Midbrain (tissue), 1 donor: ENCODE measurements at regions not wholly inside any gene's neighbourhood (a gene's known extent, or its start where the extent isn't known, plus 50 kb on each side); places are given as distances from the start of the nearest gene placed in this dataset.

Source experiments
- DNase-seq: peaks from one replicate; lab custom pipeline; 2025; lab: John Stamatoyannopoulos, UW

DNA sequence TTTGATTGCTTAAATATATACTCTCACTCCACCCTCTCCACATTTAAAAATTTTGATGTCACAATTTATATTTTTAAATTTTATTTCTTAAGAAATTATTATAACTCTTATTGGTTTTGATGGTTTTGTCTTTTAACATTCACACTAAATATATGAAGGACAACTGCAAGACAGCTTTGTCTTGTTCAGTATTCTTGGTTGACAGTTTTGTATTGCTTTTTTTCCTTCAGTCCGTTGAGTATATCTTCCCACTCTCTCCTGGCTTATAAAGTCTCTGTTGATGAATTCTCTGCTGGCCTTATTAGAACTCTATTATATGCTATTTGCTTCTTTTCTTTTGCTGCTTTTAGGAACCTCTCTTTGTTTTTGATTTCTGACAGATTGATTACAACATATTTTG lies 392.2 kb downstream of the C6orf118 start:
- DNase-seq, result no peak

DNA sequence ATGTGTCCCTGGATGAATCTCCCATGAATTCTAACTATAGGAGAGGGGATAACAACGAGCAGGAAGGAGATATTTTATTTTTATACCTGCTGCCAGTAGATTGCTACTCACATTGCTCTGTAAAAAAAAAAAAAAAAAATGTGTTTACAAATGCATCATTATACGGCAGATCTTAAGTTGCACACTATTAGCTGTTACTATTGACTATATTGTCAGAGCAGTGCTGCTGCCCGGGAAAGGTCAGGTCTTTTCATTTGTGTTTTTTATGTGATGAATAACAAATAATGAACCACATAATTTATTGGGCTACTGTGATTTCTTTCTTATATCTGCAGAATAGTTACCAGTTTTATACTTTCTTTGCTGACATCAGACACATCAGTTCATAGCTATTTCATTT lies 393.3 kb downstream of the C6orf118 start:
- no peak for DNase-seq

DNA sequence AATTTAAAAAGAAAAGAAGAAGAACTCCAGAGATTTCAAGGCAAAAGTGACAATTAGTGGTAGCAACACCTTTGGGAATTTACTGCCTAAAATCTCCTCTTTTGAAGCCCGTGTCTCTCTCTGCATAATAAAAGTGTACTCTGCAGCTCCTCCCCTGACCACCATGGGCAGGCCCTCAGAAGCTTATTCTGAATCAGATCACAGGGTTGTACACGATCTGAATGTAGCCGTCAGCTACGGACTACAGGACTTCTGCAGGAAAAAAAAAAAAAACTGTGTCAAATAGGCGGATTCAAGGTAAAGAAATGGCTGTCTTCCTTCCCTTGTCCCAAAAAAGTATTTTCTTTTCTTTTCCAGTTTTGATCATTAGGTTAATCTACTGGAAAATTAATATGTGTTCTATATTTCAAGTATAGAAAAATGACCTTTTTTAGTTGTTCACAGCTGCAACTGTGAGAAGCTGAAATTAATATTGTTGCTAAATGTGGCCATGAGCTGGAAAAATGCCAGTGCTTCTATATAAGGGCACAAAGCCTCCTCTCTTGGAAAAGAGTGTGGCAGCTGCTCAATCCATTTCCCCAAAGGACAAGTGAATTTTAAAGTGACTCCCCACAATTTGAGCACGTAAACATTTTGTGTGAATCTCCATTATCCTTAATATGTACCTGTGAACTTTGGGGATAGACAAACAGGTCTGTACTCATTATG lies 397.4 kb downstream of the C6orf118 start:
- DNase-seq, result no peak

DNA sequence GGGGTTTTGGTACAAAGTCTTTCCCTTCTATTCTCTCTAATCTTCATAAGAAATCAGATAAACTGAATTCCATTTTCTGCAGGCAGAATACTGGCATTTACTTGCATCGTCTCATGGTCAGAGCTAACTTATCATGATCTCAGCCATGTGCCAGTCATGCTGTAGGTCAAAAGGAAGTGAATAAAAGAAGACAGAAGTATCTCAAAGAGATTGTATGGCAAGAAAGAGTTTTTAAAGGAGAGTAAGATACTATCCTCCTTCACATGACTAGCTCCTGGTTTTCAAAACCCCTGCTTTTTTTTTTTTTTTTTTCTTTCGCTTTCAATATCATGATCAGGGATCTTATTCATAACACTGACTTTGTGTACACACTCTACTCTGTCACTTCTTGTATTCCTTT lies 398.3 kb downstream of the C6orf118 start:
- no peak for DNase-seq

DNA sequence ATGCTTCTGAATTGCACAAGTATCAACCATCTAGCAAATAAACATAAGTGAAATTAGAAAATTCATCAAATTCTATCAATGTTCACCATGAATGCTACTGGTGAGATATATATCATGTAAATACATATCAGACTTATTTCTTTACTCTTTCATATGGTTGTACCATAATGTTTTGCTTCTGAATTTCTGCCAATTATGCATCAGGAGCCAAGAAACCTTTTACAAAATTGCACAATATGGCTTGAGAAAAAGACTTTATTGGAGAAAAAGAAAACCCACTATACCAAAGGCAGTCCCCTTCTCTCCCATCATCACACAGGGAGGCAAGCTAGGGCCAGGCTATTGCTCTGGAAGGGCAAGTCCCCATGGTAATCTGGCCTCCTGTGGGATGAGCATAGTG lies 402.6 kb downstream of the C6orf118 start:
- DNase-seq, result no peak

DNA sequence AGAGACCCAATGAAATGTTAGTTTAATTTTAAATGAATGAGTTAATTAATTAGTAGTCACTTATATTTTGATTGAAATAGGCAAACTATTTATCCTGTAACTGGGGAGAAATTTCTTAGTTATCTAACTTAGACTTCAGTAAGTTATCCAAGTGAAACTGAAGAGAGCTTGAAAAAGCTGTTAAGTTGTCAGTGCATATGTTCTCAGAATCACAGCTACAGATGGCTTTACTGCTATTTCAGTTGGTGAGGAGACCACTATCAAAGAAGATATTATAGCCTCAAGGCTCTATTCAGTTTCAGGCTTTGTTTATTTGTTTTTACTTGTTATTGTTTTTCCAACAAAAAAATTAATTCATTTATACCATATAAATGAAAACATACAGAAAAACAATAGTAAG lies 404.1 kb downstream of the C6orf118 start:
- DNase-seq, result no peak

DNA sequence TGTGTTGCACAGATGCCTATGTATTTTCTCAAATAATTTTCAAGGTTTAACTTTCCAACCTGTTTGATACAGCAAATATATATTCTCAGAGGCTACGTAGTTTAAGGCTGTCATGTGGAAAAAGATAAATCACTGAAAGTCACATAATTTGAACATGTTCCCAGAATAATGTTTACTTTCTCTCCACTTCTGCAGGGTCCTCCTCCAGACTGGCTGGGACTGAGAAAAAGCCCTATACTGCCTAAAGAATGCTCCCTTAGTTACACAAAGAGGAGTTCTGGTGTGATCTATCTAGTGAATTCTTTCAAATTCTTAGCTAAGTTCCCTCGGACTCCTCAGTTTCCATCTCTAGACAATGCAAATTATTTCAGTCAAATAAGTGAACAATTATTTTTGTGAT lies 411.0 kb downstream of the C6orf118 start:
- no peak for DNase-seq

DNA sequence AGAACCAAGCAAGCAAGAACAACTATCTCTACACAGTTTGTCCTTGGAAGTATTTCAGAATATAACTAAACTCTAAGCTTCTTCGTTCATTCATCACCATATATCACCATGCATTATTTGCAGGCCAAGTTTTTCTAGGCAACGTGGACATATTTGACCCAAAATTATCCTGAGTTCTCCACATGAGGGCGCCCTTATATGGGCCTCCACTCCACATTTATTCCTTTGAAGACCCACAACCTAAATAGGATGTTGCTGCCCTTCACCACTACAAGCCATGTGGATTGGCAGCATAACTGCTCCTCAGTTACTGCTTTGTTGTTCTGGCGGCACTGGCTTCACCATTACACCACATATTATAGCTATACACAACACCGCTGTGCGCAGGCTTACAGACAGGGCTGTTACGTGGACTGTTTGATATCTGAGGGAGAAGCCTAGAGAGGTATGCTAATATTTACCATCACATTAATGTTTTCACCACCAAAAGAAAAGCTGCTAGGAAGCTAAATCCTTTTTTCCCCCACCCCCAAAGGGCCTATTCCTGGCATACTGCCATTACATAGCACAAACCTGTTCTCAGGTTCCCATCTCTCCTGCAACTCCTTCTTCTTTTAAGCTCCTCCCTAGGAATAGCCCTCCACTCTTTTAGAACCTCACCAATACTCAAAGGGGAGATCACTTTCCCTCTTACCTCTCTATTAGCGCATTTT lies 411.7 kb downstream of the C6orf118 start:
- DNase-seq, result no peak

DNA sequence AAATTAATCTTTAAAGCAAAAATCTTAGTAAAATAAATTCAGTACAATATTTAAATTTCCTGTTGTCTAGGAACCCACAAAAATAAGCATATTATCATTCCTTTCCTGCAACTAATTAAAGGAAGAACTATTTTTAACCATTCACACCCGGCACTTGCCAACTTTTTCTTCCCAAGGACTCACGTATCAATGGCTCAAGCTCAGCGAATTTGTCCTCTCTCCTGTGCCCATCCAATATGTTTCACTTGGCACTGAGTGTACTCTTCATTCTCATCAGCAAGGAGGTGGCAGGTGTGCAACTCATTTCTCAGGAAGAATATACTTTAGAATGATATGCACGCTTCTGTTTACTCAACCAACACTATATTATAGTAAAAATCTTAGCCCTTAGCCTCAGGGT lies 419.4 kb downstream of the C6orf118 start:
- DNase-seq, result no peak

DNA sequence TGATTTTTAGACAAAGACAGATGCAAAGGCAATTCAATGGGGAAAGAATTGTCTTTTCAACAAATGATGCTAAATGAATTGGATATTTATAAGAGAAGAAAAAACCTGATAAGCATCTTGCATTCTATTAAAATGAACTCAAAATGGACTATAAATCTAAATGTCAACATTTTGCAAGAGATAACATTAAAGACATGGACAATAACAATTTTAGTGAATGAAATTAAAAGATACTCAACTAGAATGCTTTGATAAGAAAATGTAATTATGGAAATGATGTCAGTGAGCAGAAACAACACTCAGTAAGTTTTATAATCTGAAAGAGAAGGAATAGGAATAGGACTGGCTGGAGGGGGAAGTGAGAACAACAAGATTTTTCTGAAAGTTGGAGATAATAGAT lies 421.7 kb downstream of the C6orf118 start:
- no peak for DNase-seq

DNA sequence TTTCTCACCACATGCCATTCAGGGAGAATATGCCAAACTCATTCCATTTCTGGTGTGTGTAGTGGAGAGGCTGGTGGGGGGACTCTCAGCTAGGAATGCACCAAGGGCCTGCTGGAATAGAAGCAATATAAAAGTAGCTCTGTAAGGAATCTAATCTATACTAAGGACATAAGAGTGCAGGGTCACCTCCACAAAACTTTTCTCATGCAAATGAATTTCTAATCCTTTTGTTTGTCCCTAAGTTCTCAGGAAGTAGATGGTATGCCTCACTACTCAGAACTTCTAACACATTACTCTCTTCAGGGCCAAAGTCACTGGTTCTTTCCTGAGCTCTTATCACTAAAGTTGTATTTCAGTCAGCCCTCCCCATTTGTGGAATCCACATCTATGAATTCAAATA lies 427.2 kb downstream of the C6orf118 start:
- no peak for DNase-seq

DNA sequence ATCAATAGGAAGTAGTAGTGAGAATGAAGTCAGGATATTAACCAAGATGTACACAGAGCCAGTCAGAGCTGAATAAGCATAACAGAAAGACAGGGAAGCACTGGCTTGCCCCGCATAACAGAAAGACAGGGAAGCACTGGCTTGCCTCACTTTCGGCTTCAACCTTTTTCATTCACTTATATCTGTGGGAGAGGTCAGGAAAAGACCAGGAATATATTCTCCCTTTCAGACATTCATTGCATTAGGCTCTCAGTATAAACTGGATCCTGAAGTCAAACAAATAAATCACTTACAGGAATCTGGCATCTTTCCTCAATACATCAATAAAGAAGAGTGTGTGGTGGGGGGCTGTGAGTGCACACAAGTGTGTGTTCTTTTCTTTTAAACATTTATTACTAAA lies 437.6 kb downstream of the C6orf118 start:
- no peak for DNase-seq

DNA sequence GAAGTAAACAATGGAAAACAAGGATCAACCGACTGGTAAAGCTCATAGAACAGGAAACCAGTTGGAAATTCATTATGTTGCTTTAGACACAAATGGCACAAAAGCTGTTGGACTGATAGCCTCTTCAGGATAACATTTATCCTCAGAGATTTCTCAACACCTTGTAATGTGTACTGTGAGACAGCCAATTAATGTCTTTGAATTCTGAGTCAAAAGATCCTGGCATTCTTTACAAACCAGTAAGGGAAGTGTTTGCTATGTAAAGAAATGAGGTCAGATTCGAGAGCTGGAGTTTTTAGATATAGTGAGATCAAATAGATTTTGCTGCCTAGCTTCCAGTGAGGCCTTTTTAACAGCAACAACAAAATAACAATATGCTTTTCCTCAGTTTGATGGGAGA lies 439.2 kb downstream of the C6orf118 start:
- no peak for DNase-seq

DNA sequence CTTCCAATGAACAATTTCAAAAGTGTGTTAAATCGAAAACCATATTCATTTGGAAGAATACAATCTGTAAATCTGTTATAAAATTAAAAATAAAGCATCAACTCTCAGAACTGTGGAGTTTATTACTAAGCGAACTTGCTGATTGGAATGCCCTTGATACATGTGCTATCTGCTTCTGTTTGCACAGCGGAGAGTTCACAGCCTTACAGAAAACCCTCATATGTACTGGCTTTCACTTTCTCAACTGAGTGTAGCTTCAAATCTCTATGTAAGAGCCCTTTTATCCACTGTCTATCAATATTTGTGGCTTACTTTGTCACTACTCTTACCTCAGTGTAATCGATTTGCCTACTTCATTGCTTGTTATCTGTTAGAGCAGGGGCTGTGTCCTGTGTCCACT lies 447.4 kb downstream of the C6orf118 start:
- no peak for DNase-seq

DNA sequence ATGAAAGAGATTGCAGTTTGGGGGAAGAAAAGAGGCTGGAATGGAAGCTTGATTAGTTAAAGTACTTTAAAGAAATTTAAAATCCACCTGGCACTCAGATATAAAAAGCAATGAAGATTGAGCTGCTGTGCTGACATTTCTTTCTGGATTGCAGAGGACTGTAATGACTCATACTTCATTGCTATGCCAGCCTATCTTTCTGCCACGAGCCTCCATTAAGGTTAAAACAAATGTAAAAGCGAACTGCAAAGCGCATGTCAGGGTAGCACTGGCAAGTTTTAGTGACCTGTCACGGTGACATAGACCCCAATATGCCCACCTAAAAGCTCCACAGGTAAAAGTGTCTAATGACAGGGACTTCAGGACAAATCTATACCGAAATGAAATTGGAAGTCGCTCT lies 449.6 kb downstream of the C6orf118 start:
- DNase-seq, result no peak

DNA sequence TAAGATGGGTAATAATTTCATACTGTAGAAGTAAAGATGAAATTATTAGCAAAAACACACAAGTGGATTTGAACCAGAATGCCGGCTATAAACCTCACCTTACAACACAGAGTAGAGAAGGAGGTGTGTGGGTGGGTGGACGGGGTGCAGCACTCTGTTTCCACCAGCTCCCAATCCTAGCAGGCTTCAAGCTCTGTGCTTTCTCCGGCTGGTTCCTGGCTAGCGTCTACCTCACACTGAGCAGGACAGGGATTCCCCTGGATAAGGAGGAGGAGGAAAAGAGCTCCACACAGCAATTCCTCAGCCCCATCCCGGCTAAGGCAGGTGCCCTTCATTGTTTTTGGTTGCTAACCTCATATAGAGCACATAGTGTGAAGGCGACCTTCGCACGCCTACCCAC lies 453.3 kb downstream of the C6orf118 start:
- DNase-seq, result no peak

DNA sequence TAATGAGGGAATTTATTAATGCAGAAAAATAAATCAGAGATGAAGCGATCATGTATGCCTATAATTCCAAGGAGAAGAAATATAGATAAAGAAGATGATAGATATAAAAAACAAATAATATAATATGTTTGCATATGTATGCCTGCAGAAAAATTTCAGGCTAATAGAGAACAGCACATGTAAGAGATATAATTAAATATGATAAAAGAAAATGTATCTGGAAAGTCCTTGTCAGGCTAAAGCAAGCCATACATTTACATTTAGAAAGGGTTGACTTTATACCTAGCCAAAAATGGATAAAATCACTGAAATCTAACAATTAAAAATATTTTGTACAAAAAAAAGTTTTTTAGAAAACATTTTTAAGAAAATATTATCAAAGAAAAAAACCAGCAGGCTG lies 454.1 kb downstream of the C6orf118 start:
- no peak for DNase-seq

DNA sequence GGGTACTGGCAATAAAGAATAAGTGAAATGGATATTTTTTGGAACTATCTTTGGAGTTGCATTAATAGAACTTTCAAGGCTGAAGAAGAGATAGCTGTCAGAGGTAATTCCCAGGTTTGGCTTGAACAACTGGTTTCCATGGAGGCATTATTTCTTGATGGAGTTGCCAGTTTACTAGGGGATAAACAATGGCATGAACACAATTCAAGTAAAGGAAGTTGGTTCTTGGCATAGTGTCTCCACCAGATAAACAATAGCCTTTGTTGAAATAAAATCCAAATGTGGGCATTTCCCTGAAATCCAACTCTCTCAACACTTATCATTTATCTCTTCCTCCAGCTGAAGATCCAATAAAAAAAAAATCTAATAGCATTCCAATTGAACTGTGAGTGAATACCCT lies 454.9 kb downstream of the C6orf118 start:
- DNase-seq, result no peak

DNA sequence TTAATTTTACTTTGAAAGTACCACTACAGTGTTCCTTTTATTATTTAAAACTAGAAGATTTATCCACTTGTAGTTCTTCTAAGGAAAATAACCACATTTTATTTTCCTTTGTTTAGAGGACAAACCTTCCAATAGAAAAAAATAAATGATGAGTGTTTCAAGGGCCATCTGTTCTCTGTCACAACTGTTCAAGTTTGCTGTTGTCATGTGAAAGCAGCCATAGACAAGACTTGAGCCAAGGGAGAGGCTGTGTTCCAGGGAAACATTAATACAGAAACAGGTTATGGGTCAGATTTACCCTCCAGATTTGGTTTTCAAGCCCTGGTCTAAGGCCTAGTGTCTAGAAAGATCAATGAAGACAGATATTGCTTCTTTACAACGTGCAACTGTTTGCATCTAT lies 463.6 kb downstream of the C6orf118 start:
- no peak for DNase-seq

DNA sequence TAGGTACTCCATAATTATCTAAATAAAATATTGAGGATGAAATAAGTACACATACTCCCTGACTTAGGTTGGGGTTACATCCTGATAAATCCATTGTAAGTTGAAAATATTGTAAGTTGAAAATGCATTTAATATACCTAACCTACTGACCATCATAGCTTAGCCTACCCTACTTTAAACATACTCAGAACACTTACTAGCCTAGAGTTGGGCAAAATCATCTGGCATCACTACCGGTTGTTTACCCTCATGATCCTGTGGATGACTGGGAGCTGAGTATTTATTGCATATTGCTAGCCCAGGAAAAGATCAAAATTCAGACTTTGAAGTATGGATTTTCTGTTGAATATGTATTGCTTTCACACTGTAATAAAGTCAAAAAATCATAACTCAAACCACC lies 467.3 kb downstream of the C6orf118 start:
- DNase-seq, result no peak

DNA sequence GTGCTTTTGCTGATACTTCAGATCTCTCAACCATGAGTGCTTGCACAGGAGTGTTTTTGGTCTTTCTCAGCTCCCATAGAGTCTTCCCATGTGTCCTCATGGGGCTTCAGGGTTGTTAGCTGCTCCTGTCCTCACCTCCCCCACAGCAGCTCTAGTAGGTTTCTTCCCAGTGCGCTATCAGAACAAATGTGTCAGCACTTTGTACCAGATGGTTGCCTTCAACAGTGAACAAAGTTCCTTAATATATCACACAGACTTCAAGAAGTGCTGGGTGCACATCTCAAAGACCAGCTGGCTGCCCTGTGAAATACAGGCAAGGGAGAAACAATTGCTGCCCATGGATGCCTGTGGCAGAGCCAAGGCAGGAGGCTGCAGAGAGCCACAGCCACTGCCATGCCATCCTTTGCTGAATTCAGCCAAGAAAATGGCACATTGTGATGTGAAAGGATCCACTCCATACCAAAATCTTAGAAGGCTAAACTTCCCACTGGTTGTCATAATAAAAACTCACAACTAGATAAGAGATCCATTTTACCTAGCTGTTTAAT lies 471.3 kb downstream of the C6orf118 start:
- DNase-seq, result no peak

DNA sequence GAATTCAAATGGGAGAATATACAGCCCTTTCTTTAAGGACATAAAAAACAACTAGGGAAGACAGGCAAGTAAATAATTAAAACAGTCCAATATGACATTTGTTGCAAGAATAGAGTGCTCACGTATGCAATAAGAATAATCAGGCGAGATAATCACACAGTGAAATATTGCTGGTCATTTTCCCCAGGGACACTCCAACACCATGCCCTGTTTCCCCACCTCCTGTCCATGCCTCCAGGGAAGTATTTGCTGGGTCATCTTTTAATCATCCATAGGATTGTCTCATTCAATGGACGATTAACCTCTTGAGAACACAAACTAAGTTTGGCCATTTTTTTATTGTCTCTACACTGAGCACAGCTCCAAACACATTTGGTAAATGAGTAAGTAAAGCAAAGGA lies 472.9 kb downstream of the C6orf118 start:
- DNase-seq, result no peak

DNA sequence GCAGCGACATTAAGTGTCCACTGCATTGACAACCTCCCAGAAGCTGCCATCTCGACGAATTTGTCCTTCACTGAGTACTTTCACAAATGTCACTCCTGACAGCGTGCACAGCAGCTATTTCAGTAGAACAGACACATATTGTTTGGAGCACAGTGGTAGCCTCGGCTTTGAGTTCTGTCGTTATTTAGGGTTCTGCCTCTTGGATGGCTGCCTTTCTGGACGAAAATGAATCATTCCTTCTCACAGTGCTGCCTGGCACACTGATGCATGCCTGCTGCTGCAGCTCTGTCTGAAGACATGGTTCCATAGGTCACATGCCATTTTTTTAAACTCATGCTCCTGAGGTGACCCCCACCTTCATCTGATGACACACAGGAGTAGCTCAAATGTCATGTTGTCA lies 477.0 kb downstream of the C6orf118 start:
- peak; percentile 61 for DNase-seq

DNA sequence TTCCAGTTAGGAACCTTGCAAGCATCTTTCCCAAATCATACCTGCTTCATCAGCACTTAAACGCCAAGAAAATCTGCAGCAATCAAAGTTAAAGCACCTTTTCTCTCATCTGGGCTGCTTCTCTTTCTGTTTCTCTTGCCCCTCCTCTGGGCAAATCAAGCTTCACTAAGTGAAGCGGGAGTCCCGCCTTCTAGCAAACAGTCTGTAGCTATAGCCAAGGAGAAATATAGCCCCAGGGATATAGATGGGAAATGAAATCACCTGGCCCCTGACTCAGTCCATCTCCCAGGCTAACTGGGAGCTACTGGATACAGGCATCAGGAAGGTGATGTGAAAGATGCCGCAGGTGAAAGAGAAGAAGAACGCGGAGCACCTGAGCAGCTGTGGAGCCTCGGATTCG lies 481.9 kb downstream of the C6orf118 start:
- peak; percentile 1 for DNase-seq
